22Rv1 (cell line): ENCODE measurements at regions not wholly inside any gene's neighbourhood (a gene's known extent, or its start where the extent isn't known, plus 50 kb on each side); places are given as distances from the start of the nearest gene placed in this dataset.

Experiments
- CTCF ChIP-seq: fragments of 450-650 bp; IDR thresholded peaks from 2 replicates; pipeline ENCODE4 v1.5.1; 2017; ENCODE audit warnings: mild to moderate bottlenecking
- ZFX ChIP-seq: fragments of 450-650 bp; IDR thresholded peaks from 2 replicates; pipeline ENCODE4 v1.6.1; 2017; ENCODE audit warnings: antibody characterized with exemption, borderline replicate concordance

GRCh38 chr11:42768576-42768975 is 543.2 kb upstream of the API5 start:
- TF ChIP-seq CTCF (no peak), ZFX (no peak)
